Hepatocyte (in vitro differentiated cells): ENCODE measurements at regions not wholly inside any gene's neighbourhood (a gene's known extent, or its start where the extent isn't known, plus 50 kb on each side); places are given as distances from the start of the nearest gene placed in this dataset.
A peak's percentile ranks its signal among the peaks of the same experiment; 100 is the strongest.

ENCODE experiments used
- DNase-seq: peaks from one replicate; pipeline ENCODE4 v3.0.0-alpha.2; 2016; ENCODE audit warnings: low spot score
- H2AFZ ChIP-seq: fragments of 200-600 bp; sonication (generic); 2 replicates; pipeline ENCODE4 v1.6.0; 2016; ENCODE audit warnings: antibody characterized with exemption, mild to moderate bottlenecking
- H3K27ac ChIP-seq: fragments of 200-600 bp; sonication (generic); 2 replicates; pipeline ENCODE4 v1.5.1; 2016; ENCODE audit warnings: mild to moderate bottlenecking
- H3K27me3 ChIP-seq: fragments of 200-600 bp; sonication (generic); 2 replicates; pipeline ENCODE4 v1.6.1; 2016
- H3K36me3 ChIP-seq: fragments of 200-600 bp; sonication (generic); replicated peaks from 2 replicates; pipeline ENCODE4 v1.5.1; 2016; ENCODE audit warnings: low read depth; ENCODE audit not compliant: insufficient read depth
- H3K4me1 ChIP-seq: fragments of 200-600 bp; sonication (generic); 2 replicates; pipeline ENCODE4 v1.5.1; 2016; ENCODE audit warnings: mild to moderate bottlenecking, moderate library complexity; ENCODE audit not compliant: insufficient read depth
- H3K4me2 ChIP-seq: fragments of 200-600 bp; sonication (generic); 2 replicates; pipeline ENCODE4 v1.6.0; 2016
- H3K4me3 ChIP-seq: fragments of 200-600 bp; sonication (generic); 2 replicates; pipeline ENCODE4 v1.5.1; 2016; ENCODE audit warnings: mild to moderate bottlenecking
- H3K79me2 ChIP-seq: fragments of 200-600 bp; sonication (generic); 2 replicates; pipeline ENCODE4 v1.6.0; 2017; ENCODE audit warnings: mild to moderate bottlenecking
- H3K9me2 ChIP-seq: fragments of 200-600 bp; sonication (generic); replicated peaks from 2 replicates; pipeline ENCODE4 v1.6.0; 2017; ENCODE audit warnings: mild to moderate bottlenecking; ENCODE audit not compliant: insufficient read depth
- H3K9me3 ChIP-seq: fragments of 200-600 bp; sonication (generic); 2 replicates; pipeline ENCODE4 v1.5.1; 2016; ENCODE audit warnings: low read depth, mild to moderate bottlenecking
- H4K20me1 ChIP-seq: fragments of 200-600 bp; sonication (generic); 2 replicates; pipeline ENCODE4 v1.6.0; 2016; ENCODE audit warnings: mild to moderate bottlenecking; ENCODE audit not compliant: insufficient read depth, poor library complexity, severe bottlenecking
- EZH2 ChIP-seq: fragments of 200-600 bp; sonication (generic); IDR thresholded peaks from 2 replicates; pipeline ENCODE4 v1.6.1; 2016; ENCODE audit warnings: antibody characterized with exemption, mild to moderate bottlenecking, borderline replicate concordance
- EZH2phosphoT487 ChIP-seq: fragments of 200-600 bp; sonication (generic); IDR thresholded peaks from one replicate; pipeline ENCODE4 v1.6.1; 2018; ENCODE audit warnings: antibody characterized with exemption, mild to moderate bottlenecking, low read depth, moderate library complexity; ENCODE audit not compliant: unreplicated experiment, severe bottlenecking
- WGBS: methylation state at CpG from one replicate; pipeline ENCODE4 v1.1.6; 2016; ENCODE audit warnings: low lambda C conversion rate; ENCODE audit errors: missing lambda C conversion rate; 5-methylcytosine and 5-hydroxymethylcytosine counted together
- TF ChIP-seq, protein P1 (sequence below): fragments of 200-600 bp; sonication (generic); IDR thresholded peaks from 2 replicates; pipeline ENCODE4 v1.5.1; 2016; ENCODE audit warnings: antibody characterized with exemption, mild to moderate bottlenecking; ENCODE audit not compliant: poor library complexity

DNA sequence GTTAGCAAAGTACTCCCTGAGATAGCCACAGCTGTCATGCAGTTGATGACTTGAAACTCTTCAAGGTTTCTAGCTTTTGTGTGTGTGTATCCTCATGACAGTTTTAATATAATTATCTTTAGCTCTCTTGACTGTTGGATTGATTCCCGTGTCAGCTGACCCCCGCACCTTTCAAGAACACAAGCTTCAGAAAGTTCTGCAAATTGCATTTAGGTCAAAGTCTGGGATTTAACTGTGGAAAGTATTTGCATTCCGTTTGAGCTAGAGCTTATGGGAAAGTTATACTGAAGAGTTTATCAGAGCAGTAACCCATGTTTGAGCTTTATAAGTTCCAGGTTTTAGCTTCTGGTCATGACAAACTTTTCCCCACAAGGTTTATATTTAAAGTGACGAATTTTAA, 380.1 kb upstream of the CHRM3 start:
- Histone ChIP-seq H3K79me2 (no peaks in the 10 kb centered on the region), H3K36me3 (no peaks in the 10 kb centered on the region), H3K4me3 (no peak overlapping the region), H3K9me2 (no peaks in the 10 kb centered on the region), H4K20me1 (no peaks in the 10 kb centered on the region), H3K4me2 (no peak overlapping the region), H3K27me3 (no peaks in the 10 kb centered on the region), H2AFZ (no peak overlapping the region), H3K4me1 (no peaks in the 10 kb centered on the region), H3K9me3 (no peaks in the 10 kb centered on the region), H3K27ac (no peak overlapping the region)
- TF ChIP-seq EZH2 (no peak), EZH2phosphoT487 (no peak)
- TF ChIP-seq, protein P1, sequence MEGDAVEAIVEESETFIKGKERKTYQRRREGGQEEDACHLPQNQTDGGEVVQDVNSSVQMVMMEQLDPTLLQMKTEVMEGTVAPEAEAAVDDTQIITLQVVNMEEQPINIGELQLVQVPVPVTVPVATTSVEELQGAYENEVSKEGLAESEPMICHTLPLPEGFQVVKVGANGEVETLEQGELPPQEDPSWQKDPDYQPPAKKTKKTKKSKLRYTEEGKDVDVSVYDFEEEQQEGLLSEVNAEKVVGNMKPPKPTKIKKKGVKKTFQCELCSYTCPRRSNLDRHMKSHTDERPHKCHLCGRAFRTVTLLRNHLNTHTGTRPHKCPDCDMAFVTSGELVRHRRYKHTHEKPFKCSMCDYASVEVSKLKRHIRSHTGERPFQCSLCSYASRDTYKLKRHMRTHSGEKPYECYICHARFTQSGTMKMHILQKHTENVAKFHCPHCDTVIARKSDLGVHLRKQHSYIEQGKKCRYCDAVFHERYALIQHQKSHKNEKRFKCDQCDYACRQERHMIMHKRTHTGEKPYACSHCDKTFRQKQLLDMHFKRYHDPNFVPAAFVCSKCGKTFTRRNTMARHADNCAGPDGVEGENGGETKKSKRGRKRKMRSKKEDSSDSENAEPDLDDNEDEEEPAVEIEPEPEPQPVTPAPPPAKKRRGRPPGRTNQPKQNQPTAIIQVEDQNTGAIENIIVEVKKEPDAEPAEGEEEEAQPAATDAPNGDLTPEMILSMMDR = no peak
- 41% methylated on average over 4 of the region's 4 CpGs for WGBS
- peak; percentile 16 for DNase-seq

DNA sequence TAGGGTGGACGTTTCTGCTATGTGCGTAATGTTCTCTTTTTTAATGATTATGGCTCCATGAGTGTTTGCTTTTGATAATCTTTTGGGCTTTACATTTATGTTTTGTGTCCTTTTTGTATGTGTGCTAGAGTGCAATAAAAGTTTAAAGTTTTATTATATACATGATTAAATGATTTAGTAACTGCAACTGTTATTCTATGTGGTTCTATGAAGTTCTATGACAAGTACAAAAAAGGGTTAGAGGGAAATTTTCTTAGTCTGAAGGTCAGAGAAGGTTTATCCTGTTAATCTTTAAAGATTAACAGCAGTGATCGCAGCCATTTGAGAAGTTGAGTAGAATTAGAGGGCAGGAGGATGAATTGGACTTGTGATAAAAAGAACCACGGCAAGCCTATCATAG, 386.4 kb upstream of the CHRM3 start:
- WGBS = 48% methylated on average over 4 of the region's 4 CpGs
- H3K27ac ChIP-seq = no peak overlapping the region

DNA sequence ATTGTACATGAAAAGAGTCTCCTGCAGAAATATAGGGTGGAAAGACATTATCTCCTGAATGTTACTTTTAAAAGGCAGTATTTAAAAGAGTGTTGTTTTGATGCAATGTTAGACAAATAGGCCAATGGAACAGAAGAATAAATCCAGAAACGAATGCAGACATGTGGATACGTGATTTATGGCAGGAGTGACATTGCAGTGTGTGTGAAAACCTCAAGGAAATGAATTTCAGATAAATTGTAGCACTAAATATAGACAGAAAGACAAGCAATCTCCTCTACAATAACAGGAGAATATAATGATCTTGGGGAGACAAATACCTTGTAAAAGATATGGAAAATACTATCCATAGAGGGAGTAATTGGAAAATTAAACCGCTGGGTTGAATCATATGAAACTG, 387.8 kb upstream of the CHRM3 start:
- no peaks in the 10 kb centered on the region for H4K20me1 ChIP-seq
- no peaks in the 10 kb centered on the region for H3K27me3 ChIP-seq
- H3K4me1 ChIP-seq = no peaks in the 10 kb centered on the region
- WGBS = 76% methylated on average over 3 of the region's 3 CpGs
- no peak overlapping the region for H2AFZ ChIP-seq
- DNase-seq = no peak
- H3K79me2 ChIP-seq = no peaks in the 10 kb centered on the region
- no peaks in the 10 kb centered on the region for H3K9me3 ChIP-seq
- no peaks in the 10 kb centered on the region for H3K9me2 ChIP-seq
- no peaks in the 10 kb centered on the region for H3K36me3 ChIP-seq
- TF ChIP-seq, protein P1 = no peak
- TF ChIP-seq EZH2 = no peak
- no peak for TF ChIP-seq EZH2phosphoT487
- H3K27ac ChIP-seq = no peak overlapping the region
- H3K4me2 ChIP-seq = no peak overlapping the region
- no peak overlapping the region for H3K4me3 ChIP-seq

More for the DNA sequence above, 386.4 kb upstream of the CHRM3 start:
- H3K9me3 ChIP-seq = no peaks in the 10 kb centered on the region
- H3K4me3 ChIP-seq = no peak overlapping the region
- DNase-seq = no peak
- H3K36me3 ChIP-seq = no peaks in the 10 kb centered on the region
- no peaks in the 10 kb centered on the region for H3K9me2 ChIP-seq
- no peak overlapping the region for H3K4me2 ChIP-seq
- TF ChIP-seq, protein P1 = no peak
- no peak for TF ChIP-seq EZH2
- no peak for TF ChIP-seq EZH2phosphoT487
- H2AFZ ChIP-seq = no peak overlapping the region
- no peaks in the 10 kb centered on the region for H4K20me1 ChIP-seq
- H3K79me2 ChIP-seq = no peaks in the 10 kb centered on the region
- H3K4me1 ChIP-seq = no peaks in the 10 kb centered on the region
- no peaks in the 10 kb centered on the region for H3K27me3 ChIP-seq
